K562 (cell line): ENCODE measurements at regions not wholly inside any gene's neighbourhood (a gene's known extent, or its start where the extent isn't known, plus 50 kb on each side); places are given as distances from the start of the nearest gene placed in this dataset.

Experiments
- ATAC-seq: fragments of 200-7000 bp; cut with Tn5 transposase; 3 replicates; pipeline ENCODE4 v1.9.1; 2020; ENCODE audit warnings: moderate library complexity
- BruUV-seq: library from RNA; stranded (reverse); fragments of 400-500 nt; replicated peaks from 2 replicates; lab custom pipeline; 2021; lab: Mats Ljungman, UMichigan
- CTCF ChIA-PET: fragments of 300-600 bp; formaldehyde crosslinking; extraction: SDS; loops from one replicate; lab custom pipeline; 2021; ENCODE audit warnings: low intra/inter-chr PET ratio; lab: Yijun Ruan, JAX
- POLR2A ChIA-PET: fragments of 300-600, 350-650 bp; sonication (Branson Sonifier 250); formaldehyde crosslinking; extraction: SDS; loops from one replicate; lab custom pipeline; 2021; ENCODE audit warnings: antibody characterized with exemption, inconsistent platforms; lab: Yijun Ruan, JAX
- DNase-seq, 4 experiments: peaks; one replicate each; pipeline versions ENCODE4 v3.0.0 to v3.0.0-alpha.2; 2011 to 2018; ENCODE audit warnings: low spot score in 3 of 4, mixed read lengths in 3 of 4; ENCODE audit errors: extremely low read depth in 1 of 4
- FAIRE-seq: peaks from 2 replicates; lab custom pipeline; 2011; peaks lifted over from hg19 to GRCh38; lab: Jason Lieb, UNC
- H2AFZ ChIP-seq: 2 replicates; pipeline ENCODE4 v1.6.0; 2011; ENCODE audit warnings: low read depth, low read length, control low read depth, inconsistent platforms
- H3K27ac ChIP-seq: fragments of 200-600 bp; 3 replicates; pipeline ENCODE4 v1.8.0; 2011; ENCODE audit warnings: low read depth, mild to moderate bottlenecking, control low read depth, inconsistent platforms, low read length, moderate library complexity, mixed read lengths; ENCODE audit errors: extremely low read depth
- H3K27me3 ChIP-seq, 2 experiments: fragments of 300-600 bp in 1 of 2; 2 replicates in 1 of 2; 3 replicates in 1 of 2; pipeline versions ENCODE4 v1.6.0 to v1.8.0; 2011; ENCODE audit warnings: inconsistent platforms in 2 of 2, low read length in 2 of 2, mild to moderate bottlenecking in 1 of 2, mixed read lengths in 1 of 2, moderate library complexity in 1 of 2; ENCODE audit not compliant: control insufficient read depth in 2 of 2, insufficient read depth in 2 of 2
- H3K36me3 ChIP-seq: fragments of 300-600 bp; 3 replicates; pipeline ENCODE4 v1.8.0; 2011; ENCODE audit warnings: mild to moderate bottlenecking, low read length, inconsistent platforms; ENCODE audit not compliant: control insufficient read depth, insufficient read depth
- H3K4me1 ChIP-seq, 2 experiments: fragments of 200-600 bp in 1 of 2; replicated peaks in 1 of 2; 2 replicates in 1 of 2; 3 replicates in 1 of 2; pipeline versions ENCODE4 v1.5.1 to v1.8.0; 2011; ENCODE audit warnings: inconsistent platforms in 2 of 2, low read length in 2 of 2, mild to moderate bottlenecking in 1 of 2, mixed read lengths in 1 of 2, moderate library complexity in 1 of 2; ENCODE audit not compliant: control insufficient read depth in 2 of 2, insufficient read depth in 2 of 2
- H3K4me2 ChIP-seq: 2 replicates; pipeline ENCODE4 v1.6.1; 2011; ENCODE audit warnings: low read length, control low read depth, inconsistent platforms, mixed read lengths; ENCODE audit not compliant: insufficient read depth
- H3K4me3 ChIP-seq: fragments of 200-600 bp; sonication (generic), shearing (Covaris generic); 2 replicates; pipeline ENCODE4 v1.5.1; 2016; ENCODE audit warnings: control low read depth, inconsistent platforms
- H3K79me2 ChIP-seq: fragments of 200-600 bp; 3 replicates; pipeline ENCODE4 v1.8.0; 2011; ENCODE audit warnings: low read length, inconsistent platforms; ENCODE audit not compliant: control insufficient read depth, insufficient read depth
- H3K9ac ChIP-seq, 2 experiments: 2 replicates each; pipeline versions ENCODE4 v1.6.0 to v1.6.1; 2011; ENCODE audit warnings: low read depth in 2 of 2, low read length in 2 of 2, control low read depth in 1 of 2, inconsistent platforms in 1 of 2, mild to moderate bottlenecking in 1 of 2, mixed read lengths in 1 of 2; ENCODE audit not compliant: insufficient read depth in 1 of 2
- H3K9me1 ChIP-seq: one replicate; pipeline ENCODE4 v1.6.0; 2011; ENCODE audit warnings: inconsistent platforms, mild to moderate bottlenecking, low read length, moderate library complexity; ENCODE audit not compliant: control insufficient read depth, insufficient read depth
- H3K9me3 ChIP-seq: replicated peaks from 2 replicates; pipeline ENCODE4 v1.5.1; 2011; ENCODE audit warnings: low read depth, low read length, inconsistent platforms; ENCODE audit not compliant: control insufficient read depth, insufficient read depth
- H4K20me1 ChIP-seq: replicated peaks from 2 replicates; pipeline ENCODE4 v1.6.1; 2011; ENCODE audit warnings: low read length, inconsistent platforms, mixed read lengths; ENCODE audit not compliant: control insufficient read depth, insufficient read depth
- MYBL2 ChIP-seq, 2 experiments: fragments of 450-650 bp in 1 of 2; sonication (generic) in 1 of 2; formaldehyde crosslinking in 1 of 2; IDR thresholded peaks; 2 replicates each; pipeline versions ENCODE4 v1.6.1 to v1.8.1; 2017 to 2022; ENCODE audit warnings: borderline replicate concordance in 1 of 2, inconsistent platforms in 1 of 2, low read depth in 1 of 2, mild to moderate bottlenecking in 1 of 2, missing genetic modification reagents in 1 of 2, moderate library complexity in 1 of 2
- MYNN ChIP-seq, 2 experiments: sonication (generic); formaldehyde crosslinking in 1 of 2; IDR thresholded peaks; 2 replicates each; pipeline versions ENCODE4 v1.5.0 to v1.6.1; 2016 to 2020; ENCODE audit warnings: antibody characterized with exemption in 1 of 2, missing genetic modification reagents in 1 of 2
- SNRNP70 ChIP-seq: fragments of 200-400 bp; formaldehyde crosslinking; optimal IDR thresholded peaks from 2 replicates; pipeline ENCODE3; 2017; ENCODE audit warnings: low read depth, low read length
- ZBTB43 ChIP-seq: sonication (generic); formaldehyde crosslinking; IDR thresholded peaks from 2 replicates; pipeline ENCODE4 v1.8.0; 2023; ENCODE audit warnings: mild to moderate bottlenecking, missing genetic modification reagents
- ZFPM2 ChIP-seq: fragments of 250-450 bp; sonication (Bioruptor Pico); IDR thresholded peaks from 2 replicates; pipeline ENCODE4 v1.5.1; 2022; ENCODE audit warnings: mild to moderate bottlenecking
- ZNF140 ChIP-seq: fragments of 250-450 bp; sonication (Bioruptor Pico); IDR thresholded peaks from 2 replicates; pipeline ENCODE4 v1.8.0; 2021; ENCODE audit warnings: moderate library complexity, mild to moderate bottlenecking, inconsistent platforms
- ZNF431 ChIP-seq: sonication (generic); formaldehyde crosslinking; IDR thresholded peaks from 2 replicates; pipeline ENCODE4 v1.8.0; 2022; ENCODE audit warnings: mild to moderate bottlenecking, missing genetic modification reagents
- in situ Hi-C: fragments of 300-500 bp; cut with MboI; formaldehyde crosslinking; loops from 4 replicates; pipeline ENCODE4 v1.15.0; 2018; ENCODE audit warnings: inconsistent platforms, mixed read lengths
- intact Hi-C: fragments of 100-400 bp; cut with micrococcal nuclease; formaldehyde crosslinking; loops from 2 replicates; pipeline ENCODE4 v1.14.2; 2022
- TF ChIP-seq, protein P1 (sequence below): fragments of 250-450 bp; sonication (Bioruptor Pico); IDR thresholded peaks from 2 replicates; pipeline ENCODE4 v1.4.0; 2020
- TF ChIP-seq, protein P2 (sequence below): fragments of 450-650 bp; formaldehyde crosslinking; IDR thresholded peaks from 2 replicates; pipeline ENCODE4 v1.4.0; 2020; ENCODE audit warnings: mild to moderate bottlenecking, moderate library complexity

DNA sequence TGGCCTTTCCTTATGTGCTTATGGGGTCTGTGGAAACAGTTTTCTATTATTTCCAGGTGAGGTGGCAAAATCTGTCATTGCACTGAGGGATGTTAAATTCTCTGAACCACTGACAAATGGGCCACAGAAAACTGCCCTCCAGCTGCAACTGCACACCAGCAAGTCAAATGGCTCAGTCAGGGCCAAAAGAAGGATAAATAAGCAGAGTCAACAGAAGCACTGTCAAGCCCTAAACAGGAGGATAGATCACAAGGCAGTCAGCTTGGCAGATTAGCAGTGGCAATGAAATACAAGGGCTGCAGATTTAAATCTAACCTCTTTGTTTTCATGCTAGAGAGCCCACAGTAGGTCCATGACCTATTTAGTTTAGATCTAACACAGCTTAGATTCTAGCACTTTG lies 435.6 kb downstream of the ETS1 start:
- no peaks in the 10 kb centered on the region for H3K79me2 ChIP-seq
- DNase-seq (no peak), FAIRE-seq (no peak), ATAC-seq (no peak)
- no peak overlapping the region for H2AFZ ChIP-seq
- no TSS peak for BruUV-seq
- H3K9me3 ChIP-seq = no peaks in the 10 kb centered on the region
- no peaks in the 10 kb centered on the region for H3K27me3 ChIP-seq
- in situ Hi-C loops (no loop called here), intact Hi-C loops (no loop called here)
- no peaks in the 10 kb centered on the region for H3K9me1 ChIP-seq
- H3K36me3 ChIP-seq = no peaks in the 10 kb centered on the region
- H3K4me2 ChIP-seq = no peak overlapping the region
- H3K9ac ChIP-seq = no peak overlapping the region
- ChIA-PET CTCF (interaction anchor here (0.5 kb wide), 1 partner anchor 32 kb away, joined by 3 read pairs; no protein-coding TSS in a partner anchor), POLR2A (no interaction called here)
- no peak for TF ChIP-seq ZBTB43
- no peak for TF ChIP-seq ZFPM2
- TF ChIP-seq ZNF140 (CRISPR knock-in tag) = no peak
- TF ChIP-seq SNRNP70 = no peak
- TF ChIP-seq, protein P1, sequence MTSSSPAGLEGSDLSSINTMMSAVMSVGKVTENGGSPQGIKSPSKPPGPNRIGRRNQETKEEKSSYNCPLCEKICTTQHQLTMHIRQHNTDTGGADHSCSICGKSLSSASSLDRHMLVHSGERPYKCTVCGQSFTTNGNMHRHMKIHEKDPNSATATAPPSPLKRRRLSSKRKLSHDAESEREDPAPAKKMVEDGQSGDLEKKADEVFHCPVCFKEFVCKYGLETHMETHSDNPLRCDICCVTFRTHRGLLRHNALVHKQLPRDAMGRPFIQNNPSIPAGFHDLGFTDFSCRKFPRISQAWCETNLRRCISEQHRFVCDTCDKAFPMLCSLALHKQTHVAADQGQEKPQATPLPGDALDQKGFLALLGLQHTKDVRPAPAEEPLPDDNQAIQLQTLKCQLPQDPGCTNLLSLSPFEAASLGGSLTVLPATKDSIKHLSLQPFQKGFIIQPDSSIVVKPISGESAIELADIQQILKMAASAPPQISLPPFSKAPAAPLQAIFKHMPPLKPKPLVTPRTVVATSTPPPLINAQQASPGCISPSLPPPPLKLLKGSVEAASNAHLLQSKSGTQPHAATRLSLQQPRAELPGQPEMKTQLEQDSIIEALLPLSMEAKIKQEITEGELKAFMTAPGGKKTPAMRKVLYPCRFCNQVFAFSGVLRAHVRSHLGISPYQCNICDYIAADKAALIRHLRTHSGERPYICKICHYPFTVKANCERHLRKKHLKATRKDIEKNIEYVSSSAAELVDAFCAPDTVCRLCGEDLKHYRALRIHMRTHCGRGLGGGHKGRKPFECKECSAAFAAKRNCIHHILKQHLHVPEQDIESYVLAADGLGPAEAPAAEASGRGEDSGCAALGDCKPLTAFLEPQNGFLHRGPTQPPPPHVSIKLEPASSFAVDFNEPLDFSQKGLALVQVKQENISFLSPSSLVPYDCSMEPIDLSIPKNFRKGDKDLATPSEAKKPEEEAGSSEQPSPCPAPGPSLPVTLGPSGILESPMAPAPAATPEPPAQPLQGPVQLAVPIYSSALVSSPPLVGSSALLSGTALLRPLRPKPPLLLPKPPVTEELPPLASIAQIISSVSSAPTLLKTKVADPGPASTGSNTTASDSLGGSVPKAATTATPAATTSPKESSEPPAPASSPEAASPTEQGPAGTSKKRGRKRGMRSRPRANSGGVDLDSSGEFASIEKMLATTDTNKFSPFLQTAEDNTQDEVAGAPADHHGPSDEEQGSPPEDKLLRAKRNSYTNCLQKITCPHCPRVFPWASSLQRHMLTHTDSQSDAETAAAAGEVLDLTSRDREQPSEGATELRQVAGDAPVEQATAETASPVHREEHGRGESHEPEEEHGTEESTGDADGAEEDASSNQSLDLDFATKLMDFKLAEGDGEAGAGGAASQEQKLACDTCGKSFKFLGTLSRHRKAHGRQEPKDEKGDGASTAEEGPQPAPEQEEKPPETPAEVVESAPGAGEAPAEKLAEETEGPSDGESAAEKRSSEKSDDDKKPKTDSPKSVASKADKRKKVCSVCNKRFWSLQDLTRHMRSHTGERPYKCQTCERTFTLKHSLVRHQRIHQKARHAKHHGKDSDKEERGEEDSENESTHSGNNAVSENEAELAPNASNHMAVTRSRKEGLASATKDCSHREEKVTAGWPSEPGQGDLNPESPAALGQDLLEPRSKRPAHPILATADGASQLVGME = no peak
- TF ChIP-seq MYBL2 (IDR thresholded peaks at IDR 0.05; ENCODE audit: low read depth) = no peak
- TF ChIP-seq MYBL2 (CRISPR knock-in tag; IDR thresholded peaks at IDR 0.05; ENCODE audit: borderline replicate concordance) = no peak
- no peak for TF ChIP-seq ZNF431
- TF ChIP-seq MYNN (IDR thresholded peaks at IDR 0.05) = no peak
- TF ChIP-seq MYNN (CRISPR knock-in tag; IDR thresholded peaks at IDR 0.05) = no peak
- TF ChIP-seq, protein P2, sequence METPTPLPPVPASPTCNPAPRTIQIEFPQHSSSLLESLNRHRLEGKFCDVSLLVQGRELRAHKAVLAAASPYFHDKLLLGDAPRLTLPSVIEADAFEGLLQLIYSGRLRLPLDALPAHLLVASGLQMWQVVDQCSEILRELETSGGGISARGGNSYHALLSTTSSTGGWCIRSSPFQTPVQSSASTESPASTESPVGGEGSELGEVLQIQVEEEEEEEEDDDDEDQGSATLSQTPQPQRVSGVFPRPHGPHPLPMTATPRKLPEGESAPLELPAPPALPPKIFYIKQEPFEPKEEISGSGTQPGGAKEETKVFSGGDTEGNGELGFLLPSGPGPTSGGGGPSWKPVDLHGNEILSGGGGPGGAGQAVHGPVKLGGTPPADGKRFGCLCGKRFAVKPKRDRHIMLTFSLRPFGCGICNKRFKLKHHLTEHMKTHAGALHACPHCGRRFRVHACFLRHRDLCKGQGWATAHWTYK (CRISPR knock-in tag) = no peak
- no peaks in the 10 kb centered on the region for H4K20me1 ChIP-seq
- no peak overlapping the region for H3K4me3 ChIP-seq
- H3K27ac ChIP-seq = no peak overlapping the region
- H3K4me1 ChIP-seq = no peaks in the 10 kb centered on the region
